HG03565 (cell line): ENCODE measurements at regions not wholly inside any gene's neighbourhood (a gene's known extent, or its start where the extent isn't known, plus 50 kb on each side); places are given as distances from the start of the nearest gene placed in this dataset.
"Not testable (repeated sequence)": the region's sequence is repeated elsewhere in the genome, so short reads cannot be mapped to it uniquely, and the experiment has no call there.

Source experiments
- ATAC-seq: cut with Tn5 transposase; IDR thresholded peaks from one replicate; pipeline ENCODE4 v1.9.1; 2021; ENCODE audit warnings: mild to moderate bottlenecking, moderate library complexity; ENCODE audit not compliant: unreplicated experiment

DNA sequence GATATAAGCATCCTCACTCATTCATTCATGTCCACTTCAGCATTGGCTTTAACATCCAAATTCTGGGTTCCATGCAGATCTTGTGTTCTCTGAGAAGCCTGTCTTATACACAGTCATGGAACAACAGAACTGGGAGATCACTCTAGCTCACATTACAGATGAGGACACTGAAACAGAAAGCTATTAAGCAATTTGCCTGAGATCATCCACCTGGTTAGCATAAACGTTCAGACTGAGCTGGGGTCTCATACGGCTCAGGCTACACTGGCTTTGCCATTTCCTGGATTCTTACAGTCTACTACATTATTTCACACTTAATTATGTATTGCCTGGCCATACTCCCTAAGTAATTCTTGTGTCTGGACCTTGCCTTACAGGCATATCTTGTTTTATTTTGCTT, 169.4 kb upstream of the FANCL start:
- no peak for ATAC-seq

DNA sequence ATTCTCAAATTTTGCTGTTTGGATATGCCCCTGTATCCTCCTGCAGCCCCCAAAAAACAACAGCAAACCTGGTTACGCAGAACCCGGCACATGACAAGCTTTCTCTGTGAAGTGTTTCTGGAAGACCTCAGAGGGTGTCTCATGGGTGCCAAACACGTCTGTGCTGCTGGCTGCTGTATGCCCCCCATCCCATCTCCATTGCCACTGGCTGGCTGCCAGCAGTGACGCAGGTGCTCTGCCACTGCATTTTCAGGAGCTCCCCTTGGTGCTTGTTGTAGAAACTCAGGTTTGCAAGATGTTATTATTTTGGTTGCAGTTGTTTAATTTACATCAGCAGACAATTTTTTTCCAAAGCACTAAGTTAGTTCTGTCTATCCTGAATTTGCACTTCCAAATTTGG, 166.4 kb upstream of the FANCL start:
- no peak for ATAC-seq

DNA sequence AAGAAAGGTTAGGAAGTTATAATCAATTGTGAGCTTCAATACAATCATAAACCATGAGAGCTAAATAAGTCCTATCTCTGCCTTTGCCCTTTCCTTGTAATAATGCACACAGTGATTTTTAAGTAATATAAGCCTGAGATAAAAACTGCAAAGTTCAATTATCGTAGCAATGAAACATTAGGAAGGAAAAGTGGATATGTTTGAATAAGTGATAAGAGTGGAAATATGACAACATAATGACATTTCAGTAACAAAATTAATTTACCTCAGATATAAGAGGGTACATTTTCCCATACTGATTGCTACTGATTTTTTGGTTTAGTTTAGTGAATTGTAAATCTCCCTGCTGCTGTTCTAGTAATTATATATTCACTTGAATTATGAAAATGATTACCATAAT, 164.2 kb upstream of the FANCL start:
- ATAC-seq: no peak

DNA sequence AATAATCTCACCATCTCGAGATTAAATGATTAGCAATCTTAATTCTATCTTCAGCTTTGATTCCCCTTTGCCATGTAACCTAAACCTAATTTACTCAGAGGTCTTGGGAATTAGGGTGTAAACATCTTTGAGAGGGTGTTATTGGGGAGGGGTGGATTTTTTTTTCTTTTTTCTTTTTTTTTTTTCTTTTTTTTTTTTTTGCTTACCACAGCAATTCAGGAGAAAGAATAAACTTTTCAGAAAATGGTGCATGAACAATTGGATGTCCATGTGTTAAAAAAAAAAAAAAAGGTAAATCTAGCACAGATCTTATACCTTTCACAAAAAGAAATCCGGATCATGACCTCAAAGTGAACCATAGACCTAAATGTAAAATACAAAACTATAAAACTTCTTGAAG, 160.8 kb upstream of the FANCL start:
- ATAC-seq: no peak

DNA sequence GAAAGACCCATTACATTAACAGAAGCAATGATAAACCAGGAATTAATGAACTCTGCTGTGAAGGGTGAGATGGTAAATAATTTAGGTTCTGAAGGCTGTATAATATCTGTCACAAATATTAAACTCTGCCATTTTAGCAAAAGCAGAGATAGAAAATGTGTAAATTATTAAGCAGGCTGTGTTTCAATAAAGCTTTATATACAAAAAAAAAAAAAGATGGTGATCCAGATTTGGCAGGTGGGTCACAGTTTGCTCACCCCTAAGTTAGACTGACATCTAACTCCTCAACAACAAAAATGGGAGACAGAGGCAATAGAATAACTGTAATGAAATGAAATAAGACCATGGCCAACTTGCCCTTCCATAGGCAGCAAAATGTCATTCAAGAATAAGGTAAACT, 157.3 kb upstream of the FANCL start:
- no peak for ATAC-seq

DNA sequence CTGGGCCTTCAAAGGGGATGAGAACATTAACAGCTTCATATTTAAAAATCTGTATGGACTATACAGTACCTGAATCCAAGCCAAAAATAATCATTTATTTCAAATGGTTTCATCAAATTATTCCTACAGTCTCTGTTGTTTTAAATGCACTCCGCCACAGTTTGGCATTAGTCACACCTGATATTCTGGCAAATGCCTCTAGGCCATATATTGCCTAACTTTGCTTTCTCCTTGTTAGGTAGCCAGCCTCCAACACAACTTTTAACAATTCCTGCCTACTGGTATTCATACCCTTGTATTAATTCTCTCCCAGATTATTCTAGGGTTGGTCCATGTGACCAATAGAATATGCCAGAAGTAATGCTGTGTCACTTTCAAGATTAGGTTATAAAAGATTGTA, 146.6 kb upstream of the FANCL start:
- no peak for ATAC-seq

DNA sequence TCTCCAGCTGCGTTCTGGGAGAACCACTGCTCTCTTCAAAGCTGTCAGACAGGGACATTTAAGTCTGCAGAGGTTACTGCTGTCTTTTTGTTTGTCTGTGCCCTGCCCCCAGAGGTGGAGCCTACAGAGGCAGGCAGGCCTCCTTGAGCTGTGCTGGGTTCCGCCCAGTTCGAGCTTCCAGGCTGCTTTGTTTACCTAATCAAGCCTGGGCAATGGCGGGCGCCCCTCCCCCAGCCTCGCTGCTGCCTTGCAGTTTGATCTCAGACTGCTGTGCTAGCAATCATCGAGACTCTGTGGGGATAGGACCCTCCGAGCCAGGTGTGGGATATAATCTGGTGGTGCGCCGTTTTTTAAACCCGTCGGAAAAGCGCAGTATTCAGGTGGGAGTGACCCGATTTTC, 145.8 kb upstream of the FANCL start:
- ATAC-seq: not testable (repeated sequence)

DNA sequence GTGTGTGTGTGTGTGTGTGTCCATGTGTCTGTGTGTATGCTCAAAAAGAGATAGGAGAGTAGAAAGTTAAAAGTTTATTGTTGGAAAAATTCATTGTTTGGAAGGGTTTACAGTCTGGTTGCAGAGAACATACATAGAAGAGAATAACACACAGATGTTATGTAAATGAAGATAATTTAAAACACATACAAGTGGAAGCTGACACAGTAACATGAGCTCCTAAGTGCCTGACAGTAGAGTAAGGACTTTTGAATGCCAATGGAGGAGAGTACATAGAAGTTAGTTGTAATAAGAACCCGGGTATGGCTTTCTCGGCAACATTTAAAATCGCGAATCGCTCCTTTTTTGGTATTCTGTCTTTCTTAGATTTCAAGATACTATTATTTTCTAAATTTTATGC, 137.0 kb upstream of the FANCL start:
- ATAC-seq: no peak

DNA sequence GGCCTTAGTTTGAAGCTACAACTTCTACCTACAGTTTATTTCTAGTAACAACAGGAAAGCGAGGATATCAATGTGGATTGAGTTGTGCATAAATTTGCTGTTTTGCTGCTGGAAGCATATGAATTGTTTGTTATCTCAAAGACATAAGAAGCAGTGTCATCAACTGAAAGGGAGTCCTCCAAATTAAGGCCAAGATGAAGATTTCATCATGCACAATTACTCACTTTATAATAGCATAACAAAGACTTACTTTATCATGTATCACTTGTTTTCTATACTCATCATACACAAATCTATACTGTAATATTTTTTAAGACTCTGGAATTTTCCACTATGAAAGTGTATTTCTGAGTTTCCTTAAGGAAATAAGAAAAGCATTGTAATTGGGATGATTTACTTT, 136.1 kb upstream of the FANCL start:
- ATAC-seq: no peak

DNA sequence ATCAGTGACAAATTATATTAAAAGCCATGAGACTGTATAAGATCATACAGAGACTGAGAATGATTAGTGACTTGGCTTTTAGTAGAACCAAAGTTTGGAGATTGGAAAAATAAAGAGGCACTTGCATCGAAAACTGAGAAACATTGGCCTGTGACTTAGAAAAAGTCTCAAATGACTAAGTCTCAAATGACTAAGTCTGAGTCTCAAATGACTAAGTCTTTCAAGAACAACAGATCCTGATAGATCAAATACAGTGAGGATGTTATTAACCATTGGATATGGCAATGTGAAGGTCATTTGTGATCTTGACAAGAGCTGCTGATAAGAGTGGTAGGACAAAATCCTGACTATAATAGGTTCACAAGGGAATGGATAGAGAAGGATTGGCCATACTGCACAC, 135.5 kb upstream of the FANCL start:
- ATAC-seq: peak; percentile 87

DNA sequence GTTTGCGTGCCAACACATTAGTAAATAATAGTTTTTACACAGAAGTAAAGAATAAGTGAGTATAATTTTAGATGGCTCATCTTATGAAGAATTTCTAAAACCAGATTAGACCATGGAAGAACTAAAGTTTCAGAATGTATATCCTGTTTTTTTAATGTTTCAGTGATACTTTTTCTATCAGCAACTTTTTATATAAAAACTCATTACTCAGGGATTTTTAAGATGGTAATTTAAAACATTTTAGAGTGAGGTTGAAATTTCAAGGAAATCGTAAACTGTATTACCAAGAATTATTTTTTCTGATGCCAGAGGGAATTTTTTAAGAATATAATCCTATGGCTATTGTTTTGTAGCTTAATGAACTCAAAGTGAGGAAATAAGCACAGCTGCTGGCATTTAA, 128.5 kb upstream of the FANCL start:
- no peak for ATAC-seq

DNA sequence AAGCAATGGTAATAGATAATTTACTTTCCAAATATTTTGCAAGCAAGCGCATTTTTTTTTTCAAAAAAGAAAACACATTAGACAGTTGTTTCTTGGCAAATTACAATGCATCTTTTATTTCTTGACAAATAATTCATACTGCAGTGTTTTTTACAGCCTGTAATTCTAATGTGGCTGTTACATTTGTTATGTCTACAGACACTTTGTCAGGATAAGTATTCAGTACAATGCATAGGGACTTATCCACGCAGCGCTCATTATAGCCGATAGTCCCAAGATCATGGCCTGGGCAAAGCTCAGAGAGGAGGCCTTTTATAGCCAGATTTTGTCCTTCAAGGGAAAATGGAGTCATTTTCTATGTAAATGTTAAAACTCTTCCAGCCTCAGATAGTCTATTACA, 123.0 kb upstream of the FANCL start:
- no peak for ATAC-seq

DNA sequence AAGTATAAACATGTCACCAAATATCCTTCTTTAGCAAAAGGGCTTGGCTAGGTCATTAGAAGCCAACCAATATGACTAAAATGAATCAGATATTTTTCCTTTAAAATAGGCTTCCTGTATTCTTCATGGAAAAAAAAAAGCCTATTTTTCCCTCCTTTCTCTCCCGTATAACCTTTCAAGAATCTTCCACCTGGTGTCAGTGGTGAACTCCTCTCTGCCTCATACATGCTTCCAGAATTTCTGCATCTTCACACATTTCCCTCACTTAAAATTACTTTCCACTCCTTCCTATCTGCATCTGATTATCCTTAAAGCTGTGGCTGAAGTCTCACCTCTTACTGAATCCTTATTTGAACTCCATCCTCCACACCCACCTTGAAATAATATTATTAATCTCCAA, 116.9 kb upstream of the FANCL start:
- ATAC-seq: no peak

DNA sequence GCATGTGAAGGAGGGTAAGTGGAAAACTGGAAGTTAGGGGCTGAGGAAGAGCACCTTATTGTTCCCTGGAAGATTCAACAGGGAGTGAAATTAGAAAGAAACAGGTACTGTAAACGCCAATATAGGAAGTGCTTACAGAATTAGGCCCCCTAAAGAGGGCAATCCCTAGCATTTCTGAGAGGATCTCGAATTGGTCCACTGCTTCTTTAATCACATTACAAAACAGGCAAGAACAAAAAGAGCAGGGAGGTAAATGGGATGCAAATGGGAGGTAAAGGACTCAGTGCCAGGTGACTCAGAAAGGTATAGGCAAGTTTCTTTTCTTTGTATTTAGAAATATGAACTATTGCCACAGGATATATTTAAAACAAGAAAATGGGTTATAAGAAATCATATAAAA, 116.4 kb upstream of the FANCL start:
- ATAC-seq: no peak

DNA sequence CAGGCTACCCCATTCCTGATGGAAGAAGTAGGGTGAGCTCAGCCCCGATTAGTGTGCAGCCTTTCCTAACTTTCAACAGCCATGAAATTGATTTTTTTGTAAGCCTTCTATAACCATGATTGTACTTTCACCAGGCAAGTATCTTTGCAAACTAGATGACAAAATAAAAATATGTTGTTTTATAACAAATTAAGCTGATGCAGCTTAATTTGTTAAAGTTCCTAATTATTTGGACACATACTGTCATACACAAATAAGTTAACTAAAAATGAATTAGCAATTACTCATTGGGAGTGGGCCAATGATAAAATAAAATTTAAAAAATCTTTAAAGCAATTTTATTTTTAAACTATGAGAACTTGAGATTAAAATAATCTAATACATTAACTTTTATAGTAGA, 113.1 kb upstream of the FANCL start:
- ATAC-seq: no peak

DNA sequence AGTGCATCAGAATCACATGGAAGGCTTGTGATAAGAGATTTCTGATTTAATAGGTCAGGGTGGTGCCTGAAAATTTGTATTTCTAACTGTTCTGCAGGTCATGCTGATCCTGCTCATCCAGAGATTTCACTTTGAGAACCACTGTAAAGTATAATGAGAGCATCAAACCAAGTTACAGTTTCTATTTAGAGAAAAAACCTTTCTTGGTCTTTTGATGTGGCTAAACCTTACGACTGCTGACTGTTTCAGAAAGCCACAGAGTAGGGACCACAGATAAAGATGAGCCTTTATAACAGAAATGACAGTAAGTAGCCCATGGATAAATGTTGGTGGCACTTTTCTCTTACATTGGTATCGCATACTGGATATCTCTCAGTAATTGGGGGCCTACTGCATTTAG, 109.4 kb upstream of the FANCL start:
- peak; percentile 98 for ATAC-seq

DNA sequence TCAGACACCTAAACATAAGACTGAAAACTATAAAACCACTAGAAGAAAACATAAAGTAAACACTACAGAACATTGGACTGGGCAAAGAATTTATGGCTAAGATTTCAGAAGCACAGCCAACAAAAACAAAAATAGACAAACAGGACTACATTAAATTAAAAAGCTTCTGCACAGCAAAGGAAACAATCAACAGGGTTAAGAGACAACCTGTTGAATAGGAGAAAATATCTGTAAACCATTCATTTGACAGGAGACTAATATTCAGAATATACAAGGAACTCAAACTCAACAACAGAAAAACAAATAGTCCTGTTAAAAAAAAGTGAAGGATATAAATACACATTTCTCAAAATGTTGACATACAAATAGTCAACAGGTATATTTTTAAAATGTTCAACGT, 106.7 kb upstream of the FANCL start:
- no peak for ATAC-seq

DNA sequence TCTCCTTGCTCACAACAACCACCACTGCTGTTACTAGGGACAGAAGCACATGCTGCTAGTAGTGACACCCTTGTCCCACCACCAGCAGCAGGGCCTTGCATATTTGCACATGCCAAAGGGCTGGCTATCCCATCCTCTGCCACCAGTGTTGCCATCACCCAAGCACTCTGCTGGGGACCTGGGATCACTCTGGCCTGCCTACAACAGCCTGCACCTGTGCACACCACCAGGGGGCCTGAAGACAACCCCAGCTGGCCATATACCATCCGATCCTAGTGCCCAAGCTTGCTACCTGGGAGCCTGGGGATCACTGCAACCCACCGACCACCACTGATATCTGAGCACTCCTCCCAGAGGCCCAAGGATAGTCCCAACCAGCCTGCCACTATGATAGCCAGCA, 99.9 kb upstream of the FANCL start:
- ATAC-seq: no peak

DNA sequence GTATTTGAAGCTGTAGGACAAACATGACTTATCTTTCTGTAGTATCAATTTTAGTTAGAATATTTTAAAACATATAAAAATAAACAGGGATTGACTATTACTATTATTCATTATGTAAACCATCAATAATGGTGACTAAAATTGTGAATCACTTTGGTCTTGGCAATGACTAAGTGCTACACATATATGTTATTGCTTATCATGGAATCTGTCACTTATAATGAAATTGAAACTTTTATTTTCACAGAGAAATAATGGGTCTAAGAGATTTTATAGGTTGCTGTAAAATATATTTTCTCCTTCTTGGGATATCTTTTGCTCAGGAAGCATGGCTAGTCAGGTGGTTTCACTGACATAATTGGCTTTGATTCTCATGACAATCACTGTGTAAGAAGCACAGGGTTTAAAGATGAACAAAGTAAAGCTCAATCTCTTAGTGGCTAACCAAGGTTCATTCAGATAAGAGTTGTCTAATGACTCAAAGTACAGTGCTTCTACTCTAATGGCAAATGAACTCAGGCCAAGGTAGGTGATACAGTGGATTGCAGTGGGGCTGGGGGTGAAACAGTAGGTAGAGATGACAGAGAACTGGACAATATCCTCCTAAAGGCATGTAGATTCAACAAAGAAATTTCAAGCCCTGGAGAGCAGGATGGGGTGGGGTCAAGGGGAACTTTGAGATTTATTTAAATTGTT, 98.6 kb upstream of the FANCL start:
- no peak for ATAC-seq

DNA sequence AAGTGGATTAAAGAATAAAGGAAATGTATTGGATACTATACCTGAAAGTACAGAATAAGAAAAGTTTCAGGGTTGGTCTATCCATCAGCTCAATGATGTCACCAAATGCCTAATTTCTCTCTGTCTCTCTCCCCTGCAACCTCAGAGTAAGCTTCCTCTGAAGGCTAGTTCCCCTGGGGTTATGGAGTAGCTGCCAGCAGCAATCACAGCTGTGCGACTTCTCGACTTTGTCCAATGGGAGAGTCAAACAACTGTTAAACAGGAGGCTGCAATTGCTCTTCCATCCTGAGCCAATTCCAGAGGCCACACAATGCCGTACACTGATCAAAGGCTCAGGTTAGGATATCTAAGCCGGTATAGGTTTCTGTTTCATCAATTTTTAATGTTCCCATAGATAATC, 95.3 kb upstream of the FANCL start:
- no peak for ATAC-seq

DNA sequence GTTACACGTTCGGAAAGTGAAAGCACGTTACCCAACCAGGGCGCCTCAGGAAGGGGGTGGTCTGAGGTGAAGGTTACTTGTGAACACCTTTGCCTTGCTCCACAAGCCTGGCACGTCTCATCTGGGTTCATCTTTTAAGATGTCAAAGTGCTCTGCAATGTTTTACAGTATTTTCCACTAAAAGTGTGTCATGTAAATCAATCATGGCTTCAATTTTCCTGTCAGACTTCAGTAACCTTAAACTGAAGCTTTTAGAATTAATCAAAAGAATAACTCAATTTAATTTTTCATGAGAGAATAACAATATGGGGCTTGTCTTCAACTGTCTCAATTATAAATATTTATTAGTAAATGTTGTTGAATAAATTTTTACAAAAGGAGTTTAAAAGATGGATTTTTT, 93.3 kb upstream of the FANCL start:
- ATAC-seq: no peak

DNA sequence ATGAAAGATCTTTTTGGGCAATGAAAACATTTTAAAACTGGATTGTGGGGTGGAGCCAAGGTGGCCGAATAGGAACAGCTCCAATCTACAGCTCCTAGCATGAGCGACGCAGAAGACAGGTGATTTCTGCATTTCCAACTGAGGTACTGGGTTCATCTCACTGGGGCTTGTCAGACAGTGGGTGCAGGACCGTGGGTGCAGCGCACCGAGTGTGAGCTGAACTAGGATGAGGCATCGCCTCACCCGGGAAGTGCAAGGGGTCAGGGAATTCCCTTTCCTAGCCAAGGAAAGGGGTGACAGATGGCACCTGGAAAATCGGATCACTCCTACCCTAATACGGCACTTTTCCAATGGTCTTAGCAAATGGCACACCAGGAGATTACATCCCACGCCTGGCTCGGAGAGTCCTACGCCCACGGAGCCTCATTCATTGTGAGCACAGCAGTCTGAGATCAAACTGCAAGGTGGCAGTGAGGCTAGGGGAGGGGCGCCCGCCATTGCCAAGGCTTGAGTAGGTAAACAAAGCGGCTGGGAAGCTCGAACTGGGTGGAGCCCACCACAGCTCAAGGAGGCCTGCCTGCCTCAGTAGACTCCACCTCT, 84.3 kb upstream of the FANCL start:
- ATAC-seq: not testable (repeated sequence)

DNA sequence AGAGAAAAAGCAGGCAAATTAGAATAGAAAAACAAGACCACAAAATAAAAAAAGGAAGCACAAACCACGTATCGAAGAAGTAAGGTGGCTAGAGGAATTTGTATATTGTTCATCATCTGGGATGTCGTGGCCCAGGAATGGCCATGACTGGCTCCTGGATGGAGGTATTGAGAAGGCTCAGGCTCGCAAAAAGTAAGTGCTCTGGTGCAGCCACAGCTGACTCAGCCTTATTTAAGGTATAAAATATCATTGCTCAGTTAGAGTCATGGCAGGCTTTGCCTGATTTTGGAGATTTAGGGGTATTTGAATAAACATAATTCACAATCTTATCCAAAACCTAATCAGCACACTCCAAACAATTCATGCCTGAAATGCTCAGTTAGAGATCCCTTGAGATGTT, 78.4 kb upstream of the FANCL start:
- no peak for ATAC-seq
